Calu3 (cell line): ENCODE measurements at regions not wholly inside any gene's neighbourhood (a gene's known extent, or its start where the extent isn't known, plus 50 kb on each side); places are given as distances from the start of the nearest gene placed in this dataset.

ENCODE experiments used
- BruUV-seq: library from RNA; stranded (reverse); fragments of 400-500 nt; replicated peaks from 2 replicates; lab custom pipeline; 2021; lab: Mats Ljungman, UMichigan
- CTCF ChIA-PET: fragments of 300-600 bp; sonication (Branson Sonifier 250); formaldehyde crosslinking; loops from one replicate; lab custom pipeline; 2022; ENCODE audit warnings: antibody characterized with exemption; lab: Charles Lee
- DNase-seq: peaks from one replicate; pipeline ENCODE4 v3.0.0; 2022
- H3K27ac Mint-ChIP-seq: one replicate; pipeline ENCODE4 v1.8.0; 2022; ENCODE audit warnings: mixed read lengths; ENCODE audit not compliant: unreplicated experiment
- H3K27me3 Mint-ChIP-seq: one replicate; pipeline ENCODE4 v1.8.0; 2022; ENCODE audit warnings: mixed read lengths; ENCODE audit not compliant: unreplicated experiment
- H3K36me3 Mint-ChIP-seq: one replicate; pipeline ENCODE4 v1.8.0; 2022; ENCODE audit warnings: mild to moderate bottlenecking, moderate library complexity, mixed read lengths; ENCODE audit not compliant: insufficient read depth, unreplicated experiment
- H3K4me1 Mint-ChIP-seq: one replicate; pipeline ENCODE4 v1.8.0; 2022; ENCODE audit warnings: mild to moderate bottlenecking, low read depth, mixed read lengths; ENCODE audit not compliant: unreplicated experiment
- H3K4me3 Mint-ChIP-seq: one replicate; pipeline ENCODE4 v1.8.0; 2022; ENCODE audit warnings: mild to moderate bottlenecking, low read depth, moderate library complexity, mixed read lengths; ENCODE audit not compliant: unreplicated experiment
- H3K9me3 Mint-ChIP-seq: one replicate; pipeline ENCODE4 v1.8.0; 2022; ENCODE audit warnings: low read depth, mixed read lengths; ENCODE audit not compliant: unreplicated experiment
- CTCF ChIP-seq: fragments of 200-600 bp; IDR thresholded peaks from one replicate; pipeline ENCODE4 v1.8.0; 2022; ENCODE audit warnings: antibody characterized with exemption; ENCODE audit not compliant: unreplicated experiment
- intact Hi-C: fragments of 100-400 bp; cut with micrococcal nuclease; formaldehyde crosslinking; loops from one replicate; pipeline ENCODE4 v1.10.0; 2022; ENCODE audit not compliant: unreplicated experiment

- no peak for TF ChIP-seq CTCF
- no peaks in the 10 kb centered on the region for H3K36me3 Mint-ChIP-seq
- no TSS peak for BruUV-seq
- no peak overlapping the region for H3K4me3 Mint-ChIP-seq
- no peaks in the 10 kb centered on the region for H3K9me3 Mint-ChIP-seq
- intact Hi-C loops: no loop called here
- DNase-seq: no peak
- H3K27ac Mint-ChIP-seq: no peak overlapping the region
- H3K4me1 Mint-ChIP-seq: no peaks in the 10 kb centered on the region
- CTCF ChIA-PET: no interaction called here
- peaks cover 52% of the 10 kb centered on the region for H3K27me3 Mint-ChIP-seq
Measured at GRCh38 chr2:18428516-18428915, 131.9 kb downstream of the RDH14 start.

GRCh38 chr2:18427762-18428161 is 132.7 kb downstream of the RDH14 start:
- no peak overlapping the region for H3K27ac Mint-ChIP-seq
- no peak overlapping the region for H3K4me3 Mint-ChIP-seq
- no peaks in the 10 kb centered on the region for H3K36me3 Mint-ChIP-seq
- CTCF ChIA-PET: no interaction called here
- peaks cover 50% of the 10 kb centered on the region for H3K27me3 Mint-ChIP-seq
- no peaks in the 10 kb centered on the region for H3K9me3 Mint-ChIP-seq
- no peak for TF ChIP-seq CTCF
- BruUV-seq: no TSS peak
- intact Hi-C loops: no loop called here
- H3K4me1 Mint-ChIP-seq: no peaks in the 10 kb centered on the region
- DNase-seq: no peak

- Mint-ChIP-seq H3K27me3 (peaks cover 34% of the 10 kb centered on the region), H3K27ac (no peak overlapping the region), H3K4me3 (no peak overlapping the region), H3K9me3 (no peaks in the 10 kb centered on the region), H3K4me1 (no peaks in the 10 kb centered on the region), H3K36me3 (no peaks in the 10 kb centered on the region)
- intact Hi-C loops: no loop called here
- no peak for TF ChIP-seq CTCF
- no peak for DNase-seq
- CTCF ChIA-PET: no interaction called here
- no TSS peak for BruUV-seq
Measured at GRCh38 chr2:18426174-18426573, 134.3 kb downstream of the RDH14 start.

- no TSS peak for BruUV-seq
- TF ChIP-seq CTCF: no peak
- CTCF ChIA-PET: no interaction called here
- intact Hi-C loops: no loop called here
- Mint-ChIP-seq H3K4me3 (no peak overlapping the region), H3K9me3 (no peaks in the 10 kb centered on the region), H3K4me1 (no peaks in the 10 kb centered on the region), H3K27me3 (peaks cover 27% of the 10 kb centered on the region), H3K36me3 (no peaks in the 10 kb centered on the region), H3K27ac (no peak overlapping the region)
- DNase-seq: no peak
Measured at GRCh38 chr2:18425210-18425703, 135.2 kb downstream of the RDH14 start.
